ENCODE measurements at regions not wholly inside any gene's neighbourhood (a gene's known extent, or its start where the extent isn't known, plus 50 kb on each side); places are given as distances from the start of the nearest gene placed in this dataset.

DNA sequence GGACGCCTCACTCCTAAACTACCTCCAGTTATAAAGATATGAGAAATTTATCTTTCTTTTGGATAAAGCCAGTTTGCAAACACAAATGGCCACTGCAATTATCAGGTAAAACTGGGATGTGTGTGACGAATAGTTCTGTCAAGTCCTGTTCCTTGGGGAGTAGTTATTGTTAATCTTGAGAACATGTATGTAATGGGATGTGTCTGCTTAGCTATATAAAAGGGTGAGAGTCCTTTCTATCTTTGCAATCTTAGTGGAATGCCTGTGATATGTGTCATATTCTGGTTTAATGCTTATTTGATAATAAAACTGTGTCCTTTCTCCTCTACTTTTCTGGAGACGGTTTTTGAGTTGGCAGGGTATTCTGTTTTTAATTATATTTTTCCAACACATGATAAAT lies 56.1 kb upstream of the PKP2 start:
- H3K4me3 ChIP-seq (ENCODE audit: low read length): no peak overlapping the region
- H3K27ac ChIP-seq (ENCODE audit: low read depth in 1 of 2, low read length in 2 of 2): no peak overlapping the region
- ATAC-seq (ENCODE audit: poor library complexity) (no peak), DNase-seq (no peak)
- H3K27ac Mint-ChIP-seq: no peak overlapping the region
- CTCF ChIA-PET: no interaction called here
- POLR2A ChIA-PET: no interaction called here
- peaks cover 0 to 9% of the 10 kb centered on the region in 2 experiments for H3K9me3 ChIP-seq (ENCODE audit: control insufficient read depth in 1 of 2, insufficient read depth in 1 of 2, low read length in 2 of 2)
- no peaks in the 10 kb centered on the region for H3K27me3 ChIP-seq (ENCODE audit: control insufficient read depth in 1 of 2, insufficient read depth in 2 of 2, low read length in 2 of 2)
- intact Hi-C loops (cut with DNase I, micrococcal nuclease): no loop called here
- no peaks in the 10 kb centered on the region for H3K9me3 Mint-ChIP-seq
- TF ChIP-seq, protein P1, sequence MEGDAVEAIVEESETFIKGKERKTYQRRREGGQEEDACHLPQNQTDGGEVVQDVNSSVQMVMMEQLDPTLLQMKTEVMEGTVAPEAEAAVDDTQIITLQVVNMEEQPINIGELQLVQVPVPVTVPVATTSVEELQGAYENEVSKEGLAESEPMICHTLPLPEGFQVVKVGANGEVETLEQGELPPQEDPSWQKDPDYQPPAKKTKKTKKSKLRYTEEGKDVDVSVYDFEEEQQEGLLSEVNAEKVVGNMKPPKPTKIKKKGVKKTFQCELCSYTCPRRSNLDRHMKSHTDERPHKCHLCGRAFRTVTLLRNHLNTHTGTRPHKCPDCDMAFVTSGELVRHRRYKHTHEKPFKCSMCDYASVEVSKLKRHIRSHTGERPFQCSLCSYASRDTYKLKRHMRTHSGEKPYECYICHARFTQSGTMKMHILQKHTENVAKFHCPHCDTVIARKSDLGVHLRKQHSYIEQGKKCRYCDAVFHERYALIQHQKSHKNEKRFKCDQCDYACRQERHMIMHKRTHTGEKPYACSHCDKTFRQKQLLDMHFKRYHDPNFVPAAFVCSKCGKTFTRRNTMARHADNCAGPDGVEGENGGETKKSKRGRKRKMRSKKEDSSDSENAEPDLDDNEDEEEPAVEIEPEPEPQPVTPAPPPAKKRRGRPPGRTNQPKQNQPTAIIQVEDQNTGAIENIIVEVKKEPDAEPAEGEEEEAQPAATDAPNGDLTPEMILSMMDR (IDR thresholded peaks at IDR 0.05): no peak
- H3K36me3 ChIP-seq (ENCODE audit: insufficient read depth, low read length): no peaks in the 10 kb centered on the region
- H3K4me3 Mint-ChIP-seq: no peak overlapping the region
- no peaks in the 10 kb centered on the region for H3K4me1 Mint-ChIP-seq (ENCODE audit: low read depth)
- no peaks in the 10 kb centered on the region for H3K36me3 Mint-ChIP-seq (ENCODE audit: low read depth)
- H3K4me1 ChIP-seq (ENCODE audit: insufficient read depth, low read length): no peaks in the 10 kb centered on the region
- no peaks in the 10 kb centered on the region for H3K27me3 Mint-ChIP-seq

DNA sequence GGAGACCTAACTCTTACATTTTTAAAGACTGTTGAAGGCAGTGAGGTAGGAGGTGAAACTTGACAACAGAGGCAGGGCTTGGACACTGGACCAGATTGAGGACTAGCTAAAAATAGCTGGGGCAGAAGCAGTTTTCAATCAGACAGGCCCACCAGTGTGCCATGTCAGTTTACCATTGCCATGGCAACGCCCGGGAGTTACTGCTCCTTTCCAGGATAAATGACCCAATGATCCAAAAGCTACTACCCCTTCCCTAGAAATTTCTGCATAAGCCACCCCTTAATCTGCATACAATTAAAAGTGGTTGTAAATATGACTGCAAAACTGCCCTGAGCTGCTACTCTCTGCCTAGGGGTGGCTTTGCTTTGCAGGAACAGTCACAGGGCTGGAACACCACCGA lies 53.2 kb upstream of the PKP2 start:
- H3K27ac ChIP-seq (ENCODE audit: low read depth in 1 of 2, low read length in 2 of 2): no peak overlapping the region
- H3K9me3 Mint-ChIP-seq: no peaks in the 10 kb centered on the region
- no peak overlapping the region for H3K27ac Mint-ChIP-seq
- DNase-seq: no peak
- ATAC-seq (ENCODE audit: poor library complexity): no peak
- no peaks in the 10 kb centered on the region for H3K4me1 ChIP-seq (ENCODE audit: insufficient read depth, low read length)
- H3K36me3 Mint-ChIP-seq (ENCODE audit: low read depth): no peaks in the 10 kb centered on the region
- no peak overlapping the region for H3K4me3 Mint-ChIP-seq
- no peak overlapping the region for H3K4me3 ChIP-seq (ENCODE audit: low read length)
- intact Hi-C loops (cut with DNase I, micrococcal nuclease): no loop called here
- TF ChIP-seq, protein P1 (IDR thresholded peaks at IDR 0.05): no peak
- H3K27me3 ChIP-seq (ENCODE audit: control insufficient read depth in 1 of 2, insufficient read depth in 2 of 2, low read length in 2 of 2): no peaks in the 10 kb centered on the region
- H3K27me3 Mint-ChIP-seq: no peaks in the 10 kb centered on the region
- H3K4me1 Mint-ChIP-seq (ENCODE audit: low read depth): no peaks in the 10 kb centered on the region
- H3K9me3 ChIP-seq (ENCODE audit: control insufficient read depth in 1 of 2, insufficient read depth in 1 of 2, low read length in 2 of 2): no peaks in the 10 kb centered on the region
- H3K36me3 ChIP-seq (ENCODE audit: insufficient read depth, low read length): no peaks in the 10 kb centered on the region
- ChIA-PET CTCF (no interaction called here), POLR2A (no interaction called here)

DNA sequence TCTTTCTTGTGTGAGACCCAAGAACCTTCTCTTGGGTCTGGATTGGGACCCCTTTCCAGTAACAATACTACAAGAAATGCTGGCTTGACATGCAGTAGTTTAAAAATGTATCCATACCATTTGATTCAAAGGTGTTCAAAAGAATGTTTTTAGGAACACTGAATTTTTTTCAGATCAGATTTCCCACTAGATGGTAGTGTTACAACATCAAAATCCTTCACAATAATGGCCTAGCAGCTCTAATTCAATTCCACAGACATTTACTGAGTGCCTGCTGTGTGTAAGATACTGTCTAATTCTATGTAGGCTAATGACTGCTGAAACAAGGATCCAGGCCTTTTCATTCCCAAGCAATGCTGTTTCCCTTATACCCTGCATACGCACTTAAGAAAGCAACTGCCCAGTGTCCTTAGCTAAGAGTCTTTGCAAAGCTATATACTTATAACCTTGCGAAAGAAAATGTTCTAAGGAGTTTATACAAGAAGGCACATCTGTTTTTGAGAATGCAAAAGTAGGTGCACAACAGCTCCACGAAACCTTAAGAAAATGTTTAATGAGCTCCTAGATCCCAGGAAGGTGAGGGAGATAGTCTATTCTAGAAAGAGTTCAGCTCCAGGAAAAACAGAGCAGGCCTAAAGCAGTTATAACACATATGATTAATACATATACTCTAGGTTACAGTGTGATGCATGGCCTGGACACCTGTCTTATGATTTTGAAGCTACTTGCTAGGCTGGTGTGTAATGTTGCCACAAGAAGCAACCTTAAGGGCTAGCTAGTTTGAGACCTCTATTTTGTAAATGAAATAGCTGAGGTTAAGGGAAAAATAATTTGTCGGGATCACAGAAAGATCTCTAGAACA lies 50.9 kb upstream of the PKP2 start:
- TF ChIP-seq, protein P1 (IDR thresholded peaks at IDR 0.05): no peak
- H3K27ac ChIP-seq (ENCODE audit: low read depth in 1 of 2, low read length in 2 of 2): no peak overlapping the region
- Mint-ChIP-seq H3K27me3 (peaks cover 6% of the 10 kb centered on the region), H3K4me3 (no peak overlapping the region), H3K36me3 (ENCODE audit: low read depth) (no peaks in the 10 kb centered on the region), H3K27ac (no peak overlapping the region), H3K9me3 (no peaks in the 10 kb centered on the region), H3K4me1 (ENCODE audit: low read depth) (no peaks in the 10 kb centered on the region)
- ATAC-seq (ENCODE audit: poor library complexity) (no peak), DNase-seq (no peak)
- H3K9me3 ChIP-seq (ENCODE audit: control insufficient read depth in 1 of 2, insufficient read depth in 1 of 2, low read length in 2 of 2): no peaks in the 10 kb centered on the region
- CTCF ChIA-PET: no interaction called here
- POLR2A ChIA-PET: no interaction called here
- intact Hi-C loops (cut with DNase I, micrococcal nuclease): no loop called here
- H3K4me1 ChIP-seq (ENCODE audit: insufficient read depth, low read length): no peaks in the 10 kb centered on the region
- H3K36me3 ChIP-seq (ENCODE audit: insufficient read depth, low read length): no peaks in the 10 kb centered on the region
- no peaks in the 10 kb centered on the region for H3K27me3 ChIP-seq (ENCODE audit: control insufficient read depth in 1 of 2, insufficient read depth in 2 of 2, low read length in 2 of 2)
- H3K4me3 ChIP-seq (ENCODE audit: low read length): no peak overlapping the region

Data from CD4-positive, alpha-beta T cell (primary cell).